CD4-positive, alpha-beta T cell treated with Interferon alpha-2 for 1 hour (primary cell): ENCODE measurements at regions not wholly inside any gene's neighbourhood (a gene's known extent, or its start where the extent isn't known, plus 50 kb on each side); places are given as distances from the start of the nearest gene placed in this dataset.

ENCODE experiments used
- DNase-seq, 2 donors: peaks; one replicate each; pipeline ENCODE4 v3.0.0-alpha.2; 2020 to 2022

DNA sequence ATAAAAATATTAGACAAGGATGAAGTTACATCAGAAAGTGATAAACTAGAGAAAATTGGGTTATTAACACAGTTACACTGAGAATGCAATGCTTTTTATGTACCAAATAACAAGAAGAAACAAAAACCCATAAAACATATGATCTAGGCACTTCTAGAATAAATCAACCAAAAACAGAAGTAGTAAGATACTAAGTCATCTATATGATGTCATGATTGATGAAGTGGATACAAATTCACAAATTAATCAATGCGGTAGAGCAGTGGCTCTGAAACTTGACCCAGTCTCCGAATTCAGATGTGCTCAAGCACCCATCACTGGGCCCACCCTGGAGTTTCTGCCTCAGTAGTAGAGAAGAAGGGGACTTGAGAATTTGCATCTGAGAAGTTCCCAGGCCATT is 112.1 kb upstream of the SSTR4 start:
- DNase-seq, result no peak

DNA sequence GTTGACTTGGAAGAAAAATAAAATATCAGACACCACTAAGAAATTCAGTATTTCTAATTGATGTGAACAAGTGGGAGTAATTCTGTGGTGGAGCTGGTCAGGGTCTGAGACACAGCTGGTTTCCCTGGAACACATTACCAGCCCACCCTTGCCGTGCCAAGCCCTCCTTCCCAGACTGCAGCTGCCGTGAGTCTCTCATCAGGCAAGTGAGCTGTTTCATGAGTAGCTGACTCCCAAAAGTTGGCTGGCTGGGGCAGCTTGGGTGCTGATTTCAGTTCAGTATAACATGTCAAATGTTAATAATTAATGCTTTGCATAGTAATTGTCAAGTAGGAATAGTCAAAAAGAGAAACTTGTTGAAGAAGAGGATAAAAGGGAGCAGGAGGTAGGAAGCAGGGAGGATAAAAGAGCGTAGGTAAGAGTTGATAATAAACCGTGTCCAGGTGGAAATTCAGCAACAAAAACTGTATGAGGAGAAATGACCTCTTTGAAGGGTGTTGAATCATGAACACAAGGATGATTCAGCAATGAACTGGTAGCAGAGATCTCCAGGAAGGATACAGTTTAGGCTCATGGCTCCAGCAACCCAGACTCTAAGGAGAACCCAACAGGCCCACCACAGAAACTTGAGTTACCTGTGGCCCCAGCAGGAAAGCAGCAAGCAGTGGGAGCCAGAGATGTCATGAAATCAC is 110.9 kb upstream of the SSTR4 start:
- DNase-seq, result no peak

DNA sequence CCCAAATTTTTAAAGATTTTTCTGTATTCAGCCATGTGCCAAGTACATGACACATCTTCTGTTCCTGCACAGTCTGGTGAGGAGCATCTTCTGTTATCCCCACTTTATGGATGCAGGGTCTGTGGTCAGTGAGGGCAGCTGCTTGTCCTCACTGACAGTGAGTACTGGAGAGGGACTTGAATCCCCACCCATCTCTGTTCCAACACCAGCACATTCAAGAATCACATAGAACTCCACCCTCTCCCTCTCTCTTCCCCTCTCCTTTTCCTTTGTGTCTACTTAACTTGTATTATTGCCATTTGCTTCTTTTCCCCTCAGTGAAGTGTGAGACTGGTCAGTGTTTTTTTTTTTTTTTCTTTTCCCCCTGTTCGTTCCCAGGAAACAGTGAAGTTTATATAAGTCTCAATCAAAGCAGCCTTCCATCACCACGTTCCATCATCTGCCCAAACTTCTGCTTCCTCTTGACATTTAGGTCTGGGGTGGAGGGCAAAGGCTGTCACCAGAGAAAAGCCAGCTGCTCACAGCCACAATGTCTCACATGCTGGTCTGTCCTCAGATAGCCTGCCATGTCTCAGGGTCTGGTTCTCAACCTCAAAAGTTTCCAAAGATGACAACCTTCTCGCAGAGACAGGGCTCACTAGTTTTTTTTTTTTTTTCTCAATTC is 110.0 kb upstream of the SSTR4 start:
- DNase-seq, result no peak

DNA sequence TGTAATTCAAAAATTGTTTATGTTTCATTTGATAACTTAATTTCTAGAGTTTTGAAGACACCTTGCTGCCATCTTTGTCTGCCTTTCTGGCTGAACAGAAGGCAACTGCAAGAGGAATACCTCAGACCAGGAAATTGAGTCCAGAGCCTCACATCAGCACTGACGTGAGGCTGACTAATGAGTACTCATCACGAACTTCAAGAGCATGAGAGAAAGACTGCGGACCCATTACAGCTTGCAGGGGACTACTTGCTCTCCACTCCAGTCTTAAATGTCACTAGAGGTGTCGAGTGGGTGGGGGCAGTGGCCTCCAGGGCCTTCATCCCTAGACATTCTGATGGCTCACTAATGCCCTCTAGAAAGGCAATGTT is 109.5 kb upstream of the SSTR4 start:
- no peak for DNase-seq

DNA sequence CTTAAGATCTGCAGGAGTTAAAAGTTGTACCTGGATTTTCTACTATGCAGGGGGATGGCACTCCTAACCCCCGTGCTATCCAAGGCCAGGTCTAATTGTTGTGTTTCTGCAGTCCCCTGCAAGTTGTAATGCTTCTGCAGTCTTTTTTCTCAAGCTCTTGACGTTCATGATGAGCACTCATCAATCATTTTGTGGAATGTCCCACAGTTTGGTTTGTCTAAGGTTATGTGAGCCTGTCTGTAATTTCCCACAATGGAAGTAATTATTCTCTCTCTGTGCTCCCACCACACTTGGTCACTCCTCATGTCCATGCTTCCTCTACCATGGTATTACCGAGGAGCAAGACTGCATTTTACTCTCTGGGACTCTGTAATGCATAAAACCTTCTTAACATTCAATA is 107.6 kb upstream of the SSTR4 start:
- no peak for DNase-seq

DNA sequence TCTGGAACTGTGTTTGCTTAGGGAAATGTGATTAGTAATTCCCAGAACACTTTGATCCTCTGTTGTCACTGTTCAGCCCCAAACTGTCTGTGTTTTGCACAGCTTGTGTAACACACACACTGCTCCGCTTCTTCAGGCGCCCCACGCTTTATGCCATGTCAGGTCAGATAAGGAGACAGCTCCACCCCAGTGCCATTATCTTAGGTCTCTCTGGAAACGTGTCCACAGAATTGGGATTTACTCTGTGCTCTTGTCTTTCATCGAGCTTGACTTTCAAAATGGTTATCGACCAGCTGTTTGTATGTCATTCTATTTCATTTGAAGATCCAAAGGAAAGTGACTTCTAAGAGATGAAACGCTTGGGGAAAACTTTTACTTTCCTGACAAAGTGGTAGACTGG is 106.4 kb upstream of the SSTR4 start:
- no peak for DNase-seq

DNA sequence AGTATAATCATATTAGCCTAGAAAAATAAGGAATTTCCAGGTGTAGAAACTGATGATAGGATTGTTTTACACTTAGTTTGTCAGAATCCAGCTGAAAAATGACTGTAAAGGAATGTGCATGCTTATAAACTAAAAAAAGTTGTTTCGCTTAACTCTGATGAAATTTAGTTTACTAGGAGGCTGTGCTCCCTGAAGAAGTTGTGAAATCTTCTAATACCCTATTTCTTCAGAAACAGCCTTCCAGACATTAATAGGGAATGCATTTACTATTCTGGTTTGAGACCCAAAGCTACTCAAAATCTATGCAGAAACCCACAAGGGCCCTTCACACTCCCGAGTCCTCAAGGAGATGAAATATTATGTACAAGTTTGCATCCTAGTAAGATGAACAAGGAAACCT is 105.5 kb upstream of the SSTR4 start:
- DNase-seq, result no peak

DNA sequence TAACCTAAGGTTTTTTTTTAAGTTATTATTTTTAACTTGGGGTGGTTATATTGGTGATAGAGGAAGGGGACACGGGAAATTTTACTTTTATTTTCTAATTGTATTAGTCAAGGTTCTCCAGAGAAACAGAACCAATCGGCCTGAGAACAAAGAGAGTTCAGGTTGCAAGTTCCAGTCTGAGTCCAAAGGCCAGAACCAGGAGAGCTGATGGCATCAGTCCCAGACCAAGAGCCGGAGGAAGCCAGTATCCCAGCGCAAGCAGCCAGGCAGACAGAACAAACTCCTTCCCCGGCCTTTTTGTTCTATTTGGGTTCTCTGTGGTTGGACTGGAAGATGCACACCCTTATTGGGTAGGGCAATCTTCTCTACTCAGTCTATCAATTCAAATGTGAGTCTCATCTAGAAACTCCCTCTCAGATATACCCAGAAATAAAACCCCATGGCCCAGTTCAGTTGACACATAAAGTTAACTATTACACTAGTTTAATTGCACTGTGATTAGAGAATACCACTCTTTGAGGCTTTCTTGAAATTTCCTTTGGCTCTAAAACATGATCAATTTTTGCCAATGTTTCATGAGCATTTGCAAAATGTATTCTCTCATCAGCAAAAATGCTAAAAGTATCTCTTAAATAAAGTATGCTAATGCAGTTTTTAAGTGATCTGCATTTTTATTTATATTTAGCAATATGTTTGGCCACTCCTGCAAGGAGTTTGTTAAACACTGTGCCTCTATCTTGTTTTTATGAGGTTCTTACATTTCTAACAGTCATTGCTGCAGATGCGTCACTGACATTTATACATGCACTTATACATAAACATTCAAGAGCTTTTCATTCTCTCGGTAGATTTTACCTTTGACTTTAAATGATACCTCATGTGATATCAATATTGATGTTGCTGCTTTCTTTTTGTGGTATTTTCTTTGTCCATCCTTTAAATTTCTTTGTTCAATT is 103.2 kb upstream of the SSTR4 start:
- DNase-seq, result no peak

DNA sequence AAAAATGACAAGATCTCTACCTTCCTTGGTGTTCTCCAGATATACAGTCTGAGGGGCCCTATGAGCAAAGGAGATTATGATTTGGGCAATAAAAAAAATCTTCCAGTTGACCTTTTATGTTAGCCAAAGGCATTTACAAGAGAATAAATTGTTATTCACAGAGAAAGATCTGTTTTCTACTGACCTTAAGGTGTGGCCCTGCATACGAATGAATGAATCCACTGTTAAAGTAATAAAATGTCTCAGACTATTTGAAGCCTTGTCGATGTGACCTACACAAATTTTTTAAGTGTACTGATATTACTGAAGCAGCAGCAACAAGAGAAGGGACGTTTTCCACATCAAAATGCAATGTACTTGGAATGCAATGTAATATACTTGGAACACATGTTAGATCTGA is 95.9 kb upstream of the SSTR4 start:
- no peak for DNase-seq

DNA sequence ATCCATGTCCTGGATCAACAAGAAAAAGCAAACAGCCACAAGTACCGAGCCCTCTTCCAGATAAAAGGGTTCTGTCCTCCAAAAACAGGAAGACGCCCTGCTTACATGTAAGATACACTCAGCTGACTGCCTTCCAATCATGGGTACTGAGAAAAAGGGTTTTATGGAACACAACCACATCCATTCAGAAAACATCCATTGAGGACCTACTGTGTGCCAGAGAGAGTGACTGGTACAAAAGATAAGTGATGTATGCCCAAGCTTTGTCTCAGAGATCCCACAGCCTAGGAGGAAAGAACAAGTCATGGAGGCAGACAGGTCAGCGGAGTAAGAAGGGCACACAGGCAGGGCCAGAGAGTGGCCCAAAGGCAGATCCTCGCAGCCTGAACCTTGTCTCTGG is 94.8 kb upstream of the SSTR4 start:
- DNase-seq, result no peak

DNA sequence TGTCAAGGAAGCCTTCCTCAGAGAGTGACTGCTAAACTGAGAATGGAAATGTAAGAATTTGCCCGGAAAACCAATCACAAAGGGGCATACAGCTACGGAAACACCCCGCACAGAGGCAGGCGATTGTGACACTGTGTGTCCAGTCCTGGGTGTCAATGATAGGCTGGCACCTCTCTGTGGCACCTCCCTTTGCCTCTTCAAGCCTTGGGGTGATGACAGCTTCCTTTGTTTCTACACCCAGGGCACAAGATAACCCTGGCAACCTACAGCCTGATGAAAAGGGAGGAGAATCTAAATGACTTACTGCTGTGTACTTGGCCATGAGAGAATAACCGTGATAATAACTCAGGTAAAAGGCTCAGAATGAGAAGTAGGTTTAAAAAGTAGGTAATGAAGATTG is 93.6 kb upstream of the SSTR4 start:
- DNase-seq, result no peak

DNA sequence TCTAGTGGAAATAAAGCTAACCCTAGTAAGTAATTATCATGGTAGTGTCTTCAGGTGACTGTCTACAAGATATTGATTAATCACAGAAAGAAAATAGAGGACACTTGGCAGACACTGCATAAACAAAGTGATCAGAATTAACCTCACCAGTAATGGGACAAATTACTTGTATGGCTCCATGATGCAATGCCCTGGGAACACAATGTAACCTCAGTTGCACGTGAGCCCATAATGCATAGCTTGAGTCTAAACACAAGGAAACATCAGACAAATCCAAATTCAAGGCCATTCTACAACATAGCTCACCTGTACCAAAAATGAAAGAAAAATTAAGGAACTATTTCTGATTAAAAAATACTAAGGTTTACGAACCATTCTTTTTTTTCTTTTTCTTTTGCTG is 92.4 kb upstream of the SSTR4 start:
- no peak for DNase-seq

DNA sequence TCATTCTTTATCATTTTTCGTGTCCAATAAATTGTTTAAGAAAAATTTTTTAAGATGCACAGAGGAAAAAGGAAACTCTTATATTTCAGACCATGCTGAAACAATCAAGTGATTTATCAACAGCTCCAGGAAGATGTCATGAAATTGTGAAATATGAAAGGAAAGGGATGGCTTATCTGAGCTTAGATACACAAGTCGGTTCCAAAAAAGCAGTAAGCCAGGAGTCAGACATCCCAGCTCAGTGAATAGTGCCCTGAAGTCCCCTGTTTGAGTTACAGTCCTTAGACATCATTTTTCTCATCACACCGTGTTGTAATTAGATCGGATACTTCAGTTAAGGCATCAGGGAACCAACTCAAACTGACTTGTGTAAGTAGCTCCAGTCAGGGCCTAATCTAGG is 91.0 kb upstream of the SSTR4 start:
- DNase-seq, result no peak

DNA sequence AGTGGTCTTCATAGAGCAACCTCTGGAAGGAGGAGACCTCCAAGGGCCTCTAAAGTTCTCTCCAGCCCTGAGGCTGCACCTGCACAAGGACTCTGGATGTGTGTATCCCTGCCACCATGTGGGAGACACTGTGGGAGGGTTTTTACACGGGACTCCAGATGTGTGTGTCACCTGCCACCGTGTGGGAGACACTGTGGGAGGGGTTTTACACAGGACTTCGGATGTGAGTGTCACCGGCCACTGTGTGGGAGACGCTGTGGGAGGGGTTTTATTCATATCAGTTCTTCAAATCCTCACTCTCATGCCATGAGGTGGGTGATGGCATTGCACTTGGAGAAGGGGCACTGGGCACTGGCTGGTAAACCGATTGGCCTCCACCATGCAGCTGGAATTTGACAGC is 90.2 kb upstream of the SSTR4 start:
- no peak for DNase-seq

DNA sequence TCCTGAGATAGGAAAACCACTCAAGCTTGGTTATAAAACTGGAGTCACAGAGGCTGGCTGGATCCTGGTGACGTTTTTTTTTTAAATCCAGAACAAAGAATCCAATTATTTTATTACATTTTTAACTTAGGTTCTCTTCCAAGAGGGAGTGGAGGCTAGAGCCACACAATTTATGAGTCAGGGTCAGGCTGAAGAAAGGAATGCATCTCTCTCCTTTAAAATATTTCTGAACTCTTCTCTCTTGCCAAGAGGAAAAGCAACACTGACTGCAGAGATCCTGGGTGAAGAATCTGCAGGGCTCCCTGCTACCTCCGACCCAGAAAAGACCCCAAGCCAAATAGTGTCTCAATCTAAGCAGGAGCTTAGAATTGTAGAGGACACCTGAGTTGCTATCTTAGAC is 88.5 kb upstream of the SSTR4 start:
- no peak for DNase-seq

DNA sequence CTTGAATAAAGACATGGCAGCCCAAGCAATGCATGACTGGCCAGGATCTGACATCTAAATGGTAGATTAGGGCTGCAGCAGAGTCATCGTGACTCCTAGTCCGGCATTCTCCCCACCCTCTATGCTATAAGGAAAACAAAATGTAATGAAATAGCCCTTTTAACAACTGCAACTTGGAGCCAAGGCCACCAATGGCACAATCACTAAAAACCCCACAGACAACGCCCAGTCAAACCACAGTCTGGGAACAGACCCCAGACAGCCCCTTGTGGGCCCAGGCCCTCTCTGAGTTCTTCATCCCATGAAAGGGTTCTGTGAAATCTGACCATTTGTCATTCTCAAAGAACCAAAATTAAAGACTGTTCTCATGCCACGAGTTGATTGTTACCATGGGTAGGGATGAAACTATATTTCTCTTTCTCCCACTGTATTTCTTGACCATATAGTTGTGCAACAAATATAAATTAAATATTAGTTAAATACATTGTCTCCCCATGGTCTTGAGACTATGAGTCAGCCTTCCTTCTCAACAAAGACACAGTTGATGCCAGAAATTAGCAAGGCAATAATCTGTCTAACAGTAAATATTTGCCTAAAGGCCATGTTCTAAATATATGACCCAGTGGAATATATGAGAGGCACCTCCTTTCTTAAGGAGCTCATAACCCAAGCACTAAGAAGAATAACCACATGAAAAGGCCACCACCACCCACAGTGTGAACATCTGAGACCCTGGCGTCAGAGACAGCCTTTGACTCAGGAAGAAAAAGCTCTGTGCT is 85.6 kb upstream of the SSTR4 start:
- no peak for DNase-seq

DNA sequence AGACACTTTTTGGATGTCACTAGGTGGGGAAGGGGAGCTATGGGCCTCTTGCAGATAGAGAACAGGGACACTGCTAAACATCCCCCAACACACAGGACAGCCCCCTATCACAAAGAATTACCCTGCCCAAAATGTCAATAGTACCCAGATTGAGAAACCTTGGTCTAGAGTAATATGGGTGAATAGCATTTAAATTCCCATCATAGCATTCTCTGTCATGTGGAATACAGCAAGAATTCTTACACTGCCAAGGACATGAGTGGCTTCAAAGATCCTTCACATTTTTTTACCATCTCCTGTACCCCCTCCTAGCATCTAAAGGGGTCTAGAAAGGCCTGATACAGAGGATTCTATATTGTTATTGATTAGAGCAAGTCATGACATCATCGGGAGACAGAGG is 83.1 kb upstream of the SSTR4 start:
- DNase-seq, result no peak

DNA sequence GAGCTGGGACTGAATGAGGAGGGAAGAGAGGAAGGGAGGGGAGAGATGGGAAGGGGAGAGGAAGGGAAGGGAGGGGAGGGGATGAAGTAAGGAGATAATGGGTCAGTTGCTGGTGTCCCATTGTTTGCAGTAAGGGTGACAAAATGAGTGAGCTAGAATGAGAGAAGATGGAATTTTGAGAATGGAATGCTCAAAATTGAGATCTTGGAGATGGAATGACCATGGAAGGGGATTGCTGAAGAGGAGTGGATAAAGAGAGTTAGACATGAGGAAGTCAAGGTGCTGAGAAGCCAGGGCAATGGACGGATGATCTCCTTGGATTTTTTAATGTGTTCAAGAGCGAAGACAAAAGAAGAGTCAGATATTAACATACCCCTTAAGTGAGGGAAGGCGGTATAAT is 80.5 kb upstream of the SSTR4 start:
- DNase-seq, result no peak

DNA sequence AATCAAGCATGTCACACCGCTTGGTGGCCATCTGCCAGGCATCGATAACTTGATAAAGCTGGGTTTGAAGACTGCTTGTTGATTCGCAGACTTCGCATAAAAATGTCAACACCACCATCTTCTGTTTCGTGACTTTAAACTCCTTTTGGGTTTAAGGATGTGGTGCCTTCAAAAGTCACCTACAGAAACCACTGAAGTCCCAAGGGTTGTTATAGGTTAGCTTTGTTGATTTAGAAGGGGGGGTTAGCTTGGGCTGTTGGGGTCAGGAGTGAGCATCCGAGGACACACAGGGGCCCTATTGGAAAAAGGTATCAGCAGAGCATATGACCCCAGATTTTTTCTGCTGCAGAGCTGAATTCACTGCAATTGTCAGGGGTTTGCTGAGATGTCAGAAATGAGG is 76.7 kb upstream of the SSTR4 start:
- no peak for DNase-seq

DNA sequence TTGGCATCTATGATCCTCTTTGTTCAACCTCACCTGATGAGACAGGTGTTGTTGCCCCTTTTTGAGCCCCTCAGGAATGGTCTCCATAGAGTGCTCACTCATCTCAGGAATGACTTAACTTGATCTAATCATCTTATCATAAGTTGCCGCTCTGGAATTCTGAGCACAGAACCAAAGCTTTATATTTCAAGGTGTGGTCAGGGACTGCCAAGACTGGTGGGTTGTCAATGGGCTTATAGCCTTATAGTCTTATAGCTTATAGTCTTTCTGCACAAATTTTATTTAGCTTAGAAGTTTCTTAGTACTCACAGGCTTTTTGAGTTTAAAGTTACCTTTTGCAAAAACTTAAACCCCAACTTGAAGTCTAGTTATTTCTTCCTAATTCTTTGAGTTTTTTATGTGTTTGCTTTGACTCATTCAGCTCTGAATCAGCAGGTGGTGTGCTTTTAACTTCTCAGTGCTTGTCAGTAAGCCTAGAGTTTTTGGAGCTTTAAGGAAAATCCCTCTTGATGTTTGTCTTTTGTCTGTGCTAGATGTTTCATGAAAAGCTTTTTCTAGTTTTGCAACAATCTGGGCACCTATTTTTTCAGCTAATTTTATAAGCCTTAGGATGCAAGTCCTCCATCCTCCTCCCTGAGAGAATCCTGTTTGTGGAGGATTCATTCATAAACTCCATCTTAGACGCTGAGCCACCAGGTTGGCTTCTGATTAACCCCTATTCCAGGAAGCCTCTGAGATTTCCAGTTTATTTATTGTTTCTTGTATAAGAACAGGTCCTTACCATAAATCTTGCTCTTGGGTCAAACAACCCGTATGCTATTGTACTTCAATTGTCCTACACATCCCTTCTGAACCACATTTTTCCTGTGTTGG is 72.3 kb upstream of the SSTR4 start:
- DNase-seq, result no peak

DNA sequence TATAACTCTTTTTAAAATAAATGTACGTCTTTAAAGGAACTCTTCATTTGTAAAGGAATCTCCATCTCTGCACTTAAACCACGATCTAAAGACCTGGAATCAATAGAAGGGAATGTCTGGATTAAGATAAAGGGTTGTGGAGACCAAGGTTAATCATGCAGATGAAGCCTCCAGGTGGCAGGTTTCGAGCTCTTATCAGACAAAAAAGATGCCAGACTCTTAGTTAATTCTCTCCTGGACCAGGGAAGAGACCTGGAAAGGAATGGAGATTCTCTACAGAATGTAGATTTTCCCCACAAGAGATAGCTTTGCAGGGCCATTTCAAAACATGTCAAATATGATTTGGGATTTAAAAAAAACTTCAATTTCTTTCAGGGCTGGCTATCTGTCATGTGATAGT is 71.5 kb upstream of the SSTR4 start:
- DNase-seq, result no peak

DNA sequence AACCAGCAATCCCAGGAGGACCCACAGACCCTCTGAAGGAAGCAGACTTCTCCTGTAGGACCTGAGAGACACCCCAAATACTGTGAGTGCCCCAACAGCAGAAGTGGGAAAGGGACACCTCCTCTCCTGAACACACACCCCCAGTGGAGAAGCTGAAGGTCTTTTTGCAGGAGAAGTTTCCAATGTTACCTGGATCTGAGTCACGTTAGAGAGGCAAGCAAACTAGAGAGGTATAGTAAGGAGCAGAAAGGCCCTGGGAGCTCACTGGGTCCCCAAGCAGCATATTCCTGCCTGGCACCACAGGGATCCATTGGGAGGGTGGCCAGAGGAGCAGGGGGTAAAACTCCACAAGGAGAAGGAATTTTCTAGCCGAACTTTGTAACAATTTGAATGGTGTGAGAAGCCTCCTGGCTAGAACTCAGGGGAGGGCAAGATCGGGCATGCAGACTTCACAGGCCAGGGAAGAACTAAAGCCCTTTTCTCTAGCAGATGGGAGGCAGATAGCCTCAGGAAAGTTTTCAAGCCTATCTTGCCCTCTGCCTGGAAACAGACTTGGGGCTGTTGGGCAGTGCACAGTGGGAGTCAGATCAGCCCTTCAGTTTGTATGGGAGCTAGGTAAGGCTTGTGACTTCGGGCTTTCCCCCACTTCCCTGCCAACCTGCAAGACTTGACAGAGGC is 68.2 kb upstream of the SSTR4 start:
- DNase-seq, result no peak
